HepG2 (cell line): ENCODE measurements at regions not wholly inside any gene's neighbourhood (a gene's known extent, or its start where the extent isn't known, plus 50 kb on each side); places are given as distances from the start of the nearest gene placed in this dataset.
A peak's percentile ranks its signal among the peaks of the same experiment; 100 is the strongest.

Source experiments
- ATAC-seq: fragments of 200-7000 bp; cut with Tn5 transposase; 3 replicates; pipeline ENCODE4 v1.9.1; 2020; ENCODE audit warnings: mild to moderate bottlenecking, moderate library complexity
- BruUV-seq: library from RNA; stranded (reverse); fragments of 400-500 nt; replicated peaks from 2 replicates; lab custom pipeline; 2021; lab: Mats Ljungman, UMichigan
- CTCF ChIA-PET: fragments of 300-600 bp; formaldehyde crosslinking; extraction: SDS; loops from one replicate; lab custom pipeline; 2021; ENCODE audit warnings: low total read pairs, inconsistent platforms, low intra/inter-chr PET ratio; lab: Yijun Ruan, JAX
- POLR2A ChIA-PET: fragments of 350-600 bp; sonication (Branson Sonifier 250); formaldehyde crosslinking; loops from one replicate; lab custom pipeline; 2020; ENCODE audit warnings: antibody characterized with exemption, inconsistent platforms; lab: Yijun Ruan, JAX
- DNase-seq: peaks from one replicate; pipeline ENCODE4 v3.0.0-alpha.2; 2015; ENCODE audit warnings: low spot score
- FAIRE-seq: peaks from 3 replicates; lab custom pipeline; 2011; peaks lifted over from hg19 to GRCh38; lab: Jason Lieb, UNC
- H2AFZ ChIP-seq: one replicate; pipeline ENCODE4 v1.6.1; 2011; ENCODE audit warnings: low read length, inconsistent platforms
- H3K27ac ChIP-seq: fragments of 300-600 bp; 3 replicates; pipeline ENCODE4 v1.8.0; 2011; ENCODE audit warnings: mixed run types, mild to moderate bottlenecking, mixed read lengths, low read length, inconsistent platforms; ENCODE audit not compliant: insufficient read depth; ENCODE audit errors: extremely low read length
- H3K27me3 ChIP-seq, 2 experiments: fragments of 200-600 bp in 1 of 2; 2 replicates in 1 of 2; 3 replicates in 1 of 2; pipeline versions ENCODE4 v1.6.0 to v1.8.0; 2011; ENCODE audit warnings: low read length in 2 of 2, mild to moderate bottlenecking in 2 of 2, moderate library complexity in 2 of 2, inconsistent platforms in 1 of 2; ENCODE audit not compliant: insufficient read depth in 2 of 2, control insufficient read depth in 1 of 2
- H3K36me3 ChIP-seq, 2 experiments: fragments of 200-600 bp in 1 of 2; replicated peaks in 1 of 2; 2 replicates in 1 of 2; 3 replicates in 1 of 2; pipeline versions ENCODE4 v1.5.1 to v1.8.0; 2011; ENCODE audit warnings: low read length in 2 of 2, inconsistent platforms in 1 of 2; ENCODE audit not compliant: insufficient read depth in 2 of 2, control insufficient read depth in 1 of 2
- H3K4me1 ChIP-seq: 2 replicates; pipeline ENCODE4 v1.5.1; 2012; ENCODE audit warnings: low read length, inconsistent platforms; ENCODE audit not compliant: insufficient read depth
- H3K4me2 ChIP-seq: 2 replicates; pipeline ENCODE4 v1.6.0; 2011; ENCODE audit warnings: low read depth, low read length, inconsistent platforms
- H3K4me3 ChIP-seq, 3 experiments: fragments of 200-600 bp in 1 of 3; sonication (generic), shearing (Covaris generic) in 1 of 3; replicated peaks in 1 of 3; 2 replicates each; pipeline ENCODE4 v1.5.1; 2011 to 2016; ENCODE audit warnings: low read length in 3 of 3, inconsistent platforms in 2 of 3, low read depth in 2 of 3, mild to moderate bottlenecking in 2 of 3, control low read depth in 1 of 3, mixed read lengths in 1 of 3; ENCODE audit not compliant: insufficient read depth in 1 of 3
- H3K79me2 ChIP-seq: one replicate; pipeline ENCODE4 v1.6.1; 2011; ENCODE audit warnings: low read length, inconsistent platforms; ENCODE audit not compliant: insufficient read depth
- H3K9ac ChIP-seq: 2 replicates; pipeline ENCODE4 v1.6.0; 2011; ENCODE audit warnings: mild to moderate bottlenecking, low read depth, low read length, inconsistent platforms; ENCODE audit not compliant: insufficient read depth
- H3K9me3 ChIP-seq: 2 replicates; pipeline ENCODE4 v1.5.1; 2012; ENCODE audit warnings: mild to moderate bottlenecking, low read length
- H4K20me1 ChIP-seq: 2 replicates; pipeline ENCODE4 v1.6.0; 2011; ENCODE audit warnings: inconsistent platforms, mild to moderate bottlenecking, low read length, moderate library complexity; ENCODE audit not compliant: insufficient read depth
- CEBPB ChIP-seq: IDR thresholded peaks from 2 replicates; pipeline ENCODE4 v1.6.1; 2011; ENCODE audit warnings: low read depth, low read length, improper control_type of control experiment, borderline replicate concordance
- CHCHD3 ChIP-seq: sonication (generic); formaldehyde crosslinking; IDR thresholded peaks from 2 replicates; pipeline ENCODE4 v1.8.0; 2022; ENCODE audit warnings: mild to moderate bottlenecking, missing genetic modification reagents, moderate library complexity
- ELF4 ChIP-seq: sonication (generic); formaldehyde crosslinking; IDR thresholded peaks from 2 replicates; pipeline ENCODE4 v1.5.0; 2020; ENCODE audit warnings: missing genetic modification reagents, mild to moderate bottlenecking, moderate library complexity, borderline replicate concordance
- HNRNPH1 ChIP-seq: fragments of 200-400 bp; formaldehyde crosslinking; optimal IDR thresholded peaks from 2 replicates; pipeline ENCODE3; 2017; ENCODE audit warnings: mild to moderate bottlenecking, low read depth, low read length
- KDM1A ChIP-seq: IDR thresholded peaks from 2 replicates; pipeline ENCODE4 v1.6.1; 2016; ENCODE audit warnings: missing compliant biosample characterization
- PHF5A ChIP-seq: IDR thresholded peaks from one replicate; pipeline ENCODE4 v1.6.1; 2018; ENCODE audit warnings: low read depth, missing genetic modification reagents; ENCODE audit not compliant: unreplicated experiment
- POLR2G ChIP-seq: fragments of 200-400 bp; formaldehyde crosslinking; IDR thresholded peaks from 2 replicates; pipeline ENCODE4 v1.6.1; 2018; ENCODE audit warnings: mild to moderate bottlenecking, low read depth, low read length, moderate library complexity
- SNAPC2 ChIP-seq: sonication (generic); formaldehyde crosslinking; IDR thresholded peaks from 2 replicates; pipeline ENCODE4 v1.8.1; 2022; ENCODE audit warnings: mild to moderate bottlenecking, missing genetic modification reagents
- YEATS2 ChIP-seq: sonication (generic); formaldehyde crosslinking; IDR thresholded peaks from 2 replicates; pipeline ENCODE4 v1.4.0; 2020; ENCODE audit warnings: missing genetic modification reagents, borderline replicate concordance
- ZBTB20 ChIP-seq: sonication (generic); formaldehyde crosslinking; IDR thresholded peaks from 2 replicates; pipeline ENCODE4 v1.8.1; 2023; ENCODE audit warnings: missing genetic modification reagents, low read depth, mild to moderate bottlenecking, borderline replicate concordance
- ZFP1 ChIP-seq: IDR thresholded peaks from 2 replicates; pipeline ENCODE4 v1.6.1; 2016
- ZFP36L1 ChIP-seq: sonication (generic); formaldehyde crosslinking; IDR thresholded peaks from 2 replicates; pipeline ENCODE4 v1.8.0; 2022; ENCODE audit warnings: mild to moderate bottlenecking, missing genetic modification reagents, moderate library complexity
- ZNF30 ChIP-seq: sonication (generic); formaldehyde crosslinking; IDR thresholded peaks from 2 replicates; pipeline ENCODE4 v1.5.0; 2020; ENCODE audit warnings: mild to moderate bottlenecking, missing genetic modification reagents
- ZNF468 ChIP-seq: sonication (generic); formaldehyde crosslinking; IDR thresholded peaks from 2 replicates; pipeline ENCODE4 v1.8.0; 2022; ENCODE audit warnings: mild to moderate bottlenecking, moderate library complexity, missing genetic modification reagents
- ZNF552 ChIP-seq: sonication (generic); formaldehyde crosslinking; IDR thresholded peaks from 2 replicates; pipeline ENCODE4 v1.9.0; 2022; ENCODE audit warnings: missing genetic modification reagents, mild to moderate bottlenecking, borderline replicate concordance
- ZNF816 ChIP-seq: sonication (generic); formaldehyde crosslinking; IDR thresholded peaks from 2 replicates; pipeline ENCODE4 v1.8.0; 2022; ENCODE audit warnings: missing genetic modification reagents, mild to moderate bottlenecking, borderline replicate concordance
- ZNF883 ChIP-seq: sonication (generic); formaldehyde crosslinking; IDR thresholded peaks from 2 replicates; pipeline ENCODE4 v1.5.1; 2020; ENCODE audit warnings: mild to moderate bottlenecking, missing genetic modification reagents; ENCODE audit errors: not compliant biosample characterization
- WGBS: methylation state at CpG from one replicate; pipeline ENCODE4 v1.1.6; 2017; ENCODE audit warnings: low lambda C conversion rate; 5-methylcytosine and 5-hydroxymethylcytosine counted together
- in situ Hi-C: cut with HindIII; loops from 2 replicates; pipeline ENCODE4 v1.10.0; 2017; ENCODE audit warnings: low pct_unique_long_range_greater_than_20kb; ENCODE audit not compliant: extremely low pct_ligation_motif_present
- intact Hi-C: fragments of 100-400 bp; cut with micrococcal nuclease; formaldehyde crosslinking; loops from one replicate; pipeline ENCODE4 v1.10.0; 2022; ENCODE audit not compliant: unreplicated experiment
- TF ChIP-seq, protein P1 (sequence below): conservative IDR thresholded peaks from 2 replicates; pipeline ENCODE4 v1.6.1; 2018; ENCODE audit warnings: missing genetic modification reagents
- TF ChIP-seq, protein P2 (sequence below): IDR thresholded peaks from 2 replicates; pipeline ENCODE4 v1.6.1; 2016; ENCODE audit warnings: missing genetic modification reagents, missing compliant biosample characterization
- TF ChIP-seq, protein P3 (sequence below): fragments of 450-650 bp; IDR thresholded peaks from 2 replicates; pipeline ENCODE4 v1.6.1; 2016

DNA sequence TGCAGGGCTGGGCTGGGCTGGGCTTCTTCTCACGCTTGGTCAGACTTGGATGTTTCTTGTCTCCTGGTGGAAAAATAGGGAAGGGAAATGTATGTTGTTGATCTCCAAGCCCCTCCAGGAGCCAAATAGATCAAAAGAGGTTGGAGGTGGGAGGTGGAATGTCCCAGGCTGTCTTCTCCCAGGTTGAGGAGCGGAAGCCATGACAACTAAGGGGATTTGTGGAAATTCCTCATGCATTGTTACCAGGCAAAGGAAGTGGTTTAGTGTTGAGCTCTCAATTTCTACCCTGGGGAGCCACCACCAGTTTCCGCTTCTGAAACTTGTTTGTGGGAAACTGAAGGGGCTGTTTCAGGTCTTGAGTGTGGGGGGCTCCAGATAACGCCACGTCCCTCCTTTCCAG lies 79.0 kb downstream of the SPRY4 start:
- no peak for DNase-seq
- Histone ChIP-seq H3K4me2 (0 out of 2 replicates have a peak overlapping the region, but pooled peaks have one; percentile 20), H3K9ac (no peak overlapping the region), H3K27me3 (peaks cover 0 to 7% of the 10 kb centered on the region in 2 experiments; a peak in 2 of 5 replicates), H3K9me3 (no peaks in the 10 kb centered on the region), H4K20me1 (no peaks in the 10 kb centered on the region), H2AFZ (no peak overlapping the region), H3K4me3 (no peak overlapping the region), H3K27ac (no peak overlapping the region), H3K4me1 (peaks cover 34% of the 10 kb centered on the region), H3K36me3 (no peaks in the 10 kb centered on the region), H3K79me2 (no peaks in the 10 kb centered on the region)
- intact Hi-C loops, result no loop called here
- whole genome bisulfite sequencing, result 38% methylated on average over 5 of the region's 5 CpGs
- POLR2A ChIA-PET, result no interaction called here
- BruUV-seq, result no TSS peak
- in situ Hi-C loops, result no loop called here
- no peak for TF ChIP-seq ELF4
- TF ChIP-seq CEBPB, result no peak
- TF ChIP-seq ZFP1, result no peak
- no peak for TF ChIP-seq KDM1A
- TF ChIP-seq ZBTB20 (CRISPR knock-in tag), result no peak
- TF ChIP-seq ZNF883 (CRISPR knock-in tag), result no peak
- no peak for TF ChIP-seq YEATS2 (CRISPR knock-in tag)
- no peak for TF ChIP-seq ZNF468 (CRISPR knock-in tag)
- TF ChIP-seq, protein P1, sequence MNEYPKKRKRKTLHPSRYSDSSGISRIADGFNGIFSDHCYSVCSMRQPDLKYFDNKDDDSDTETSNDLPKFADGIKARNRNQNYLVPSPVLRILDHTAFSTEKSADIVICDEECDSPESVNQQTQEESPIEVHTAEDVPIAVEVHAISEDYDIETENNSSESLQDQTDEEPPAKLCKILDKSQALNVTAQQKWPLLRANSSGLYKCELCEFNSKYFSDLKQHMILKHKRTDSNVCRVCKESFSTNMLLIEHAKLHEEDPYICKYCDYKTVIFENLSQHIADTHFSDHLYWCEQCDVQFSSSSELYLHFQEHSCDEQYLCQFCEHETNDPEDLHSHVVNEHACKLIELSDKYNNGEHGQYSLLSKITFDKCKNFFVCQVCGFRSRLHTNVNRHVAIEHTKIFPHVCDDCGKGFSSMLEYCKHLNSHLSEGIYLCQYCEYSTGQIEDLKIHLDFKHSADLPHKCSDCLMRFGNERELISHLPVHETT (CRISPR knock-in tag), result no peak
- TF ChIP-seq, protein P2, sequence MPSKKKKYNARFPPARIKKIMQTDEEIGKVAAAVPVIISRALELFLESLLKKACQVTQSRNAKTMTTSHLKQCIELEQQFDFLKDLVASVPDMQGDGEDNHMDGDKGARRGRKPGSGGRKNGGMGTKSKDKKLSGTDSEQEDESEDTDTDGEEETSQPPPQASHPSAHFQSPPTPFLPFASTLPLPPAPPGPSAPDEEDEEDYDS (CRISPR knock-in tag), result no peak
- TF ChIP-seq HNRNPH1, result no peak
- TF ChIP-seq, protein P3, sequence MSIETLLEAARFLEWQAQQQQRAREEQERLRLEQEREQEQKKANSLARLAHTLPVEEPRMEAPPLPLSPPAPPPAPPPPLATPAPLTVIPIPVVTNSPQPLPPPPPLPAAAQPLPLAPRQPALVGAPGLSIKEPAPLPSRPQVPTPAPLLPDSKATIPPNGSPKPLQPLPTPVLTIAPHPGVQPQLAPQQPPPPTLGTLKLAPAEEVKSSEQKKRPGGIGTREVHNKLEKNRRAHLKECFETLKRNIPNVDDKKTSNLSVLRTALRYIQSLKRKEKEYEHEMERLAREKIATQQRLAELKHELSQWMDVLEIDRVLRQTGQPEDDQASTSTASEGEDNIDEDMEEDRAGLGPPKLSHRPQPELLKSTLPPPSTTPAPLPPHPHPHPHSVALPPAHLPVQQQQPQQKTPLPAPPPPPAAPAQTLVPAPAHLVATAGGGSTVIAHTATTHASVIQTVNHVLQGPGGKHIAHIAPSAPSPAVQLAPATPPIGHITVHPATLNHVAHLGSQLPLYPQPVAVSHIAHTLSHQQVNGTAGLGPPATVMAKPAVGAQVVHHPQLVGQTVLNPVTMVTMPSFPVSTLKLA, result no peak
- TF ChIP-seq ZFP36L1 (CRISPR knock-in tag), result no peak
- no peak for TF ChIP-seq SNAPC2 (CRISPR knock-in tag)
- no peak for TF ChIP-seq PHF5A (CRISPR knock-in tag)
- no peak for TF ChIP-seq ZNF816
- no peak for TF ChIP-seq ZNF30 (CRISPR knock-in tag)
- no peak for TF ChIP-seq ZNF552 (CRISPR knock-in tag)
- TF ChIP-seq CHCHD3 (CRISPR knock-in tag), result no peak
- no peak for TF ChIP-seq POLR2G
- ATAC-seq, result no peak
- no peak for FAIRE-seq
- CTCF ChIA-PET, result no interaction called here
